GM21526 (cell line): ENCODE measurements at regions not wholly inside any gene's neighbourhood (a gene's known extent, or its start where the extent isn't known, plus 50 kb on each side); places are given as distances from the start of the nearest gene placed in this dataset.
"Not testable (repeated sequence)": the region's sequence is repeated elsewhere in the genome, so short reads cannot be mapped to it uniquely, and the experiment has no call there.

Source experiments
- ATAC-seq: cut with Tn5 transposase; IDR thresholded peaks from one replicate; pipeline ENCODE4 v1.9.1; 2021; ENCODE audit warnings: moderate library complexity; ENCODE audit not compliant: unreplicated experiment, low FRiP score

GRCh38 chr5:124110942-124111341 lies 599.0 kb downstream of the CSNK1G3 start:
- no peak for ATAC-seq

- ATAC-seq = no peak
Measured at GRCh38 chr5:124105326-124105725, 593.3 kb downstream of the CSNK1G3 start.

GRCh38 chr5:124104821-124105220 lies 592.8 kb downstream of the CSNK1G3 start:
- no peak for ATAC-seq

- ATAC-seq = no peak
Measured at GRCh38 chr5:124104344-124104743, 592.4 kb downstream of the CSNK1G3 start.

GRCh38 chr5:124103671-124104070 lies 591.7 kb downstream of the CSNK1G3 start:
- ATAC-seq = no peak

- ATAC-seq = not testable (repeated sequence)
Measured at GRCh38 chr5:124103056-124103455, 591.1 kb downstream of the CSNK1G3 start.

- ATAC-seq = no peak
Measured at GRCh38 chr5:124102486-124102885, 590.5 kb downstream of the CSNK1G3 start.

- no peak for ATAC-seq
Measured at GRCh38 chr5:124093658-124094057, 581.7 kb downstream of the CSNK1G3 start.

- no peak for ATAC-seq
Measured at GRCh38 chr5:124090115-124090514, 578.1 kb downstream of the CSNK1G3 start.

GRCh38 chr5:124089578-124089977 lies 577.6 kb downstream of the CSNK1G3 start:
- no peak for ATAC-seq

- ATAC-seq = no peak
Measured at GRCh38 chr5:124088289-124089032, 576.5 kb downstream of the CSNK1G3 start.

- ATAC-seq = no peak
Measured at GRCh38 chr5:124087752-124088151, 575.8 kb downstream of the CSNK1G3 start.

GRCh38 chr5:124080256-124080655 lies 568.3 kb downstream of the CSNK1G3 start:
- ATAC-seq = no peak

- no peak for ATAC-seq
Measured at GRCh38 chr5:124079062-124079461, 567.1 kb downstream of the CSNK1G3 start.

GRCh38 chr5:124074500-124074899 lies 562.5 kb downstream of the CSNK1G3 start:
- ATAC-seq = no peak

- no peak for ATAC-seq
Measured at GRCh38 chr5:124072570-124072969, 560.6 kb downstream of the CSNK1G3 start.

GRCh38 chr5:124071039-124071438 lies 559.1 kb downstream of the CSNK1G3 start:
- no peak for ATAC-seq

- ATAC-seq = no peak
Measured at GRCh38 chr5:124065508-124065907, 553.5 kb downstream of the CSNK1G3 start.

- ATAC-seq = no peak
Measured at GRCh38 chr5:124064956-124065355, 553.0 kb downstream of the CSNK1G3 start.

- no peak for ATAC-seq
Measured at GRCh38 chr5:124061663-124062062, 549.7 kb downstream of the CSNK1G3 start.

- ATAC-seq = no peak
Measured at GRCh38 chr5:124061068-124061430, 549.1 kb downstream of the CSNK1G3 start.

- no peak for ATAC-seq
Measured at GRCh38 chr5:124060413-124061067, 548.6 kb downstream of the CSNK1G3 start.
